ENCODE measurements at regions not wholly inside any gene's neighbourhood (a gene's known extent, or its start where the extent isn't known, plus 50 kb on each side); places are given as distances from the start of the nearest gene placed in this dataset.
"Not testable (repeated sequence)": the region's sequence is repeated elsewhere in the genome, so short reads cannot be mapped to it uniquely, and the experiment has no call there.

DNA sequence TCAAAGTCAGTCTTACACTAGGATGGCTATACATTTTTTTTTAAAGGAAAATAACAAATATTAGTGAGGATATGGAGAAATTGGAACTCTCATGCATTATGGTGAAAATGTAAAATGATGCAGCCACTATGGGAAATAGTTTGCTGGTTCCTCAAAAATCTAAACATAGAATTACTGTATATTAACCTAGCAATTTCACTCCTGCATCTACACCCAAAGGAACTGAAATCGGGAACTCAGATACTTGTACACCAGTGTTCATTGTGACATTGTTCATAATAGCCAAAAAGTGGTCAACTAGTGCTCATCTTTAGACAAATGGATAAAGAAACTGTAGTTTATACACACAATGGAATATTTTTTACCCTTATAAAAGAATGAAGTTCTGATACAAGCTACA, 110.7 kb downstream of the UTRN start:
- peaks cover 48% of the 10 kb centered on the region for H3K4me1 Mint-ChIP-seq (ENCODE audit: low read depth)
- H3K36me3 Mint-ChIP-seq (ENCODE audit: low read depth) = peaks cover 28% of the 10 kb centered on the region
- H3K4me3 Mint-ChIP-seq = no peak overlapping the region
- H3K27ac Mint-ChIP-seq = no peak overlapping the region
- peaks cover 21% of the 10 kb centered on the region for H3K9me3 Mint-ChIP-seq
- H3K27me3 Mint-ChIP-seq = no peaks in the 10 kb centered on the region

- Mint-ChIP-seq H3K27me3 (no peaks in the 10 kb centered on the region), H3K4me1 (ENCODE audit: low read depth) (peaks cover 51% of the 10 kb centered on the region), H3K9me3 (peaks cover 21% of the 10 kb centered on the region), H3K36me3 (ENCODE audit: low read depth) (peaks cover 32% of the 10 kb centered on the region), H3K4me3 (no peak overlapping the region), H3K27ac (no peak overlapping the region)
Observed at GRCh38 chr6:144397141-144397540, 112.0 kb downstream of the UTRN start.

DNA sequence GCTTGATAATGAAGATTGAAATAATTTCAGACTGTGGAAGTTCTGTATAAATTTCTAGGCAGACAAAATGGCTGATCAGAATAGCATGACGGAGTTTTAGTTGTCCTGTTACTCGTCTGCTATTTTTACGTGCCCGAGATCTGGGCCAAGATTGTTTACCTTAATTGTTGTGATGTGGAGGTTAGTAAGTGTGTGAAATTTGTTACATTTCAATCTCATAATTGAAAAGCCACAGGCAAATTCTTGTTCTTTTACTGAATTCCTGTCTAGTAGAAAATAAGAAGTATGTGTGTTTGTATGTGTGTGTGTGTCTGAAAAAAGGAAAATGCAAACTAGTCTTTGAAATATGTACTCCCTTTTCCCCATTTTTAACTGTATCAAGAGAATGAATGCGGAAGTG, 115.2 kb downstream of the UTRN start:
- Mint-ChIP-seq H3K27me3 (no peaks in the 10 kb centered on the region), H3K27ac (no peak overlapping the region), H3K36me3 (ENCODE audit: low read depth) (peaks cover 36% of the 10 kb centered on the region), H3K4me1 (ENCODE audit: low read depth) (peaks cover 32% of the 10 kb centered on the region), H3K4me3 (no peak overlapping the region), H3K9me3 (peaks cover 12% of the 10 kb centered on the region)

- Mint-ChIP-seq H3K4me3 (no peak overlapping the region), H3K27me3 (no peaks in the 10 kb centered on the region), H3K27ac (no peak overlapping the region), H3K9me3 (peaks cover 4% of the 10 kb centered on the region), H3K4me1 (ENCODE audit: low read depth) (peaks cover 25% of the 10 kb centered on the region), H3K36me3 (ENCODE audit: low read depth) (peaks cover 29% of the 10 kb centered on the region)
Observed at GRCh38 chr6:144401736-144402733, 116.9 kb downstream of the UTRN start.

GRCh38 chr6:144402750-144403149, 117.6 kb downstream of the UTRN start:
- Mint-ChIP-seq H3K4me1 (ENCODE audit: low read depth) (peaks cover 25% of the 10 kb centered on the region), H3K9me3 (peaks cover under 1% of the 10 kb centered on the region), H3K4me3 (no peak overlapping the region), H3K36me3 (ENCODE audit: low read depth) (peaks cover 25% of the 10 kb centered on the region), H3K27ac (no peak overlapping the region), H3K27me3 (no peaks in the 10 kb centered on the region)

DNA sequence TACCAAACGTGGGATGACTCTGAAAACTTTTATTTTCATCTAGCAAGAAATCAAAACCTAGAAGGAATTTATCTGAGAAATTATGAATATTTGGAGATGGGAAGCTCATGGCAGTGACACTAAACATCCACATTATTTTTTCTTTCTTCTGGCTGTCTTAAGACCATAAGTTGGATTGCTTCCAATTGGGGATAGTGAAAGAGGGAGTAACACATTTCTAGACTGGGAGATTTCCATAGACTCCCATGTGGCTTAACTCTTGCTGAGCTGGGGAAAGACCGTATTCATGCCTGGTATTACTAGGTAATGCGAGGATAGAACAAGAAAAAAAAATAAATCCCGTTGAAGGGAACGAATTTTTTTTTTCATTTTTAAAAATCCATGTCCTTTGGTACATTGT, 120.0 kb downstream of the UTRN start:
- H3K27ac Mint-ChIP-seq = no peak overlapping the region
- H3K4me3 Mint-ChIP-seq = no peak overlapping the region
- H3K36me3 Mint-ChIP-seq (ENCODE audit: low read depth) = peaks cover 15% of the 10 kb centered on the region
- peaks cover 34% of the 10 kb centered on the region for H3K4me1 Mint-ChIP-seq (ENCODE audit: low read depth)
- H3K27me3 Mint-ChIP-seq = no peaks in the 10 kb centered on the region
- no peaks in the 10 kb centered on the region for H3K9me3 Mint-ChIP-seq

GRCh38 chr6:144406796-144407195, 121.7 kb downstream of the UTRN start:
- H3K9me3 Mint-ChIP-seq = peaks cover 4% of the 10 kb centered on the region
- H3K27ac Mint-ChIP-seq = no peak overlapping the region
- H3K4me3 Mint-ChIP-seq = no peak overlapping the region
- H3K27me3 Mint-ChIP-seq = no peaks in the 10 kb centered on the region
- H3K4me1 Mint-ChIP-seq (ENCODE audit: low read depth) = peaks cover 40% of the 10 kb centered on the region
- H3K36me3 Mint-ChIP-seq (ENCODE audit: low read depth) = peaks cover 26% of the 10 kb centered on the region

DNA sequence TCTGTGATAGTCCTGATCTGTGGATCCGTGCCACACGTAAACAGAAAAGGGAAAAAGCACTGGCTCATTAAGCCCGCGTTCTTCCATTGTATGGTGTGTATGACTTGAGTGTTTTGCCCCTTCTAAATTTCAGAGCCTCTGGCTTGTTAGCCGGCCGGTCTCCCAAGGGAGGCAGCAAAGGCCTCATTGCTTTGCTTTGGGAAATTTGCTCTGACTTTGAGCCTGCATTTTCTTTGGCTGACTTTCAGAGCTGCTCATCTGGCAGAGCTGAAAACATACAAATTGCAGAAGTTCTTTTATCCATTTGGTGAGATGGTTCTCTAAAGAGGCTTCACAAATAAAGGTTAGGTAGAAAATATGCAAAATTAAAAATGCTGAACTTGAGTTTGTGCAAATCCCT, 123.0 kb downstream of the UTRN start:
- Mint-ChIP-seq H3K4me3 (no peak overlapping the region), H3K9me3 (peaks cover 4% of the 10 kb centered on the region), H3K4me1 (ENCODE audit: low read depth) (peaks cover 46% of the 10 kb centered on the region), H3K27me3 (no peaks in the 10 kb centered on the region), H3K36me3 (ENCODE audit: low read depth) (peaks cover 26% of the 10 kb centered on the region), H3K27ac (no peak overlapping the region)

DNA sequence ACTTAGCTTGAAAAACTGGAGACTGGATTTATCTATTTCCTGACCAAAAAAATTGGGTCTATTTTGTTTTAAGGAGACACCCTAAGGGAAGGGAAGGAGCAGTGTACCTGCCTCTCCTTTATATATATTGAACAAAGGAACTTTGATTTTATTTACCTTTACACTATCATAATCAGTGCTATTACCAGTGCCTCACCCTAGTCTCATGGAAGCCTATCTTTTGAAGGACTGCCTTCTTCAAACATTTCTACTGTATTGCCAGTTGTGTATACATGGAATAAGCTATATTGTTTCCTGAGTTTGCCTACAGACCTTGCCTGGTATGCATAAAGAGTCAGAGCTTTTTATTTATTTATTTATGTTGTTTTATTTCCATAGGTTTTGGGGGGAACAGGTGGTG, 124.9 kb downstream of the UTRN start:
- H3K9me3 Mint-ChIP-seq = peaks cover 4% of the 10 kb centered on the region
- peaks cover 39% of the 10 kb centered on the region for H3K4me1 Mint-ChIP-seq (ENCODE audit: low read depth)
- H3K4me3 Mint-ChIP-seq = no peak overlapping the region
- no peak overlapping the region for H3K27ac Mint-ChIP-seq
- peaks cover 16% of the 10 kb centered on the region for H3K36me3 Mint-ChIP-seq (ENCODE audit: low read depth)
- no peaks in the 10 kb centered on the region for H3K27me3 Mint-ChIP-seq

DNA sequence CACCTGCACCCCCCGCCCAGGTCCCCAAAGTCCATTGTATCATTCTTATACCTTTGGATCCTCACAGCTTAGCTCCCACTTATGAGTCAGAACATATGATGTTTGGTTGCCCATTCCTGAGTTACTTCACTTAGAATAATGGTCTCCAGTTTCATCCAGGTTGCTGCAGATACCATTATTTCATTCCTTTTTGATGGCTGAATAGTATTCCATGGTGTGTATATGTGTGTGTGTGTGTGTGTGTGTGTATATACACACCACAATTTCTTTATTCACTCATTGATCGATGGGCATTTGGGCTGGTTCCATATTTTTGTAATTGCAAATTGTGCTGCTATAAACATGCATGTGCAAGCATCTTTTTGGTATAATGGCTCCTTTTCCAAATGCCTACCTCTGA, 125.4 kb downstream of the UTRN start:
- not testable (repeated sequence) for H3K9me3 Mint-ChIP-seq, H3K27ac Mint-ChIP-seq, H3K27me3 Mint-ChIP-seq, H3K4me3 Mint-ChIP-seq
- peaks cover 16% of the 10 kb centered on the region for H3K36me3 Mint-ChIP-seq (ENCODE audit: low read depth)
- peaks cover 41% of the 10 kb centered on the region for H3K4me1 Mint-ChIP-seq (ENCODE audit: low read depth)

DNA sequence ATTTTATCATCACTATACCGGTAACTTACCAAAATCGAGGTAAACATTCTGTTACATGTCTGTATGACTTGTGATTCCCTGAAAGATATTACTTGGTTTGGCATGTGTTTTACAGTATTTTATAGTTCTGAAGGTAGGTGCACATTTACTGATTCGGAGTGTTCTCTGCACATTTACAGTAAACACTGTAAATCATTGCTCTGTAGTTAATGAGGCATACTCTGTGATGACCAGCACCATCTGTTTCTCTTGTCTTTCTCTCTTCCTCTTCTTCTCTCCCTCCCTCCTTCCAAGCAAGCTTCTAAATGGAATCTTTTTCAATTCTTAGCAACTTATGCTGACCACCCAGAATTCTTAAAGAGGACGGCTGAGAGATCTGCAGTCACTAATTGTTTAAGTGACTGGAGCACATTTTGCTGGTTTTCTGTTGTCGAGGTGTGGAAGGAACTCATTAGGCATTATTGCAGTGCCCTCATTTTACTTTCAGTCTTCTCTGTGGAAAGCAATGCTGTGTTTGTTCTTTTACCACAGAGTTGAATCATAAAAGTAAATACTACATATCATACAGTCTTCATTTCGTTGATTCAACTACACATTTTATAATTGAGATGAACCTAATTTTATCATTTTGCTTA, 126.5 kb downstream of the UTRN start:
- Mint-ChIP-seq H3K4me1 (ENCODE audit: low read depth) (peaks cover 50% of the 10 kb centered on the region), H3K4me3 (peak overlapping the region; percentile 71), H3K27me3 (no peaks in the 10 kb centered on the region), H3K27ac (peak overlapping the region; percentile 84), H3K36me3 (ENCODE audit: low read depth) (peaks cover 16% of the 10 kb centered on the region), H3K9me3 (peaks cover 4% of the 10 kb centered on the region)

GRCh38 chr6:144413418-144413817, 128.3 kb downstream of the UTRN start:
- peaks cover 55% of the 10 kb centered on the region for H3K4me1 Mint-ChIP-seq (ENCODE audit: low read depth)
- H3K27me3 Mint-ChIP-seq = no peaks in the 10 kb centered on the region
- no peak overlapping the region for H3K27ac Mint-ChIP-seq
- H3K4me3 Mint-ChIP-seq = no peak overlapping the region
- peaks cover 16% of the 10 kb centered on the region for H3K36me3 Mint-ChIP-seq (ENCODE audit: low read depth)
- H3K9me3 Mint-ChIP-seq = peaks cover 4% of the 10 kb centered on the region

DNA sequence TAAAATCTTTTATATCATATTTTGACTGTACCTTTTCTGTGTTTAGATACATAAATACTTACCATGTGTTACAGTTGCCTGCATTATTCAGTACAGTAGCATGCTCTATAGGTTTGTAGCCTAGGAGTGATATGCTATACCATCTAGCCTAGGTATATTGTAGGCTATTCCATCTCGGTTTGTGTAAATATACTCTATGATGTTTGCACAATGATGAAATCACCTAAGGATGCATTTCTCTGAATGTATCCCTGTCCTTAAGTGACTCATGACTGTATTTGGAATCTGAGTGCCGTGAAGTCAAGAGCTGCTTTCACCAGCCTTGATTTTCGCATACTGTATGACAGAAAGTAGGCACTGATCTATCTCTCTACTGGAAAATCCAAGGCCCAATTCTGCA, 129.9 kb downstream of the UTRN start:
- H3K4me1 Mint-ChIP-seq (ENCODE audit: low read depth) = peaks cover 56% of the 10 kb centered on the region
- H3K27ac Mint-ChIP-seq = no peak overlapping the region
- H3K4me3 Mint-ChIP-seq = no peak overlapping the region

DNA sequence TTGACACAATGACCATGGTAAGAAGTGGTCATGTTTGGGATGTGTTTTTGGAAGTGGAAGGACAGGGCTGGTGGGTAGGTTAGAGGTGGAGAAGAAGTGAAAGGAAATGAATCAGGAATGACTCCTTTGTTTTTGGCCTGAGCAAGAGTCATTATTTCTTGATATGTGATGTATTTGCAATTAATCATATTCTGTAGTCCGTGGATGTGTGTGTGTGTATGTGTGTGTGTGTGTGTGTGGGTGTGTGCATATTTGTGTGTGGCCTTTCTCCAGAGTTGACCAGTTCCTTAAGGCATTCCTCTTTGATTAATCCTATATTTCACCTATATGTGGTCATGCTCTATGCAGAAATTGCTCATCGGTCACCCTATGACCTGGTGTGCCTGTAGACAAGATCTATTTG, 130.7 kb downstream of the UTRN start:
- no peak overlapping the region for H3K4me3 Mint-ChIP-seq
- H3K27ac Mint-ChIP-seq = no peak overlapping the region
- no peaks in the 10 kb centered on the region for H3K27me3 Mint-ChIP-seq
- H3K4me1 Mint-ChIP-seq (ENCODE audit: low read depth) = peaks cover 52% of the 10 kb centered on the region
- peaks cover 4% of the 10 kb centered on the region for H3K9me3 Mint-ChIP-seq
- H3K36me3 Mint-ChIP-seq (ENCODE audit: low read depth) = peaks cover 20% of the 10 kb centered on the region

More for the DNA sequence above, 129.9 kb downstream of the UTRN start:
- H3K9me3 Mint-ChIP-seq = peaks cover 4% of the 10 kb centered on the region
- no peaks in the 10 kb centered on the region for H3K27me3 Mint-ChIP-seq
- peaks cover 16% of the 10 kb centered on the region for H3K36me3 Mint-ChIP-seq (ENCODE audit: low read depth)

DNA sequence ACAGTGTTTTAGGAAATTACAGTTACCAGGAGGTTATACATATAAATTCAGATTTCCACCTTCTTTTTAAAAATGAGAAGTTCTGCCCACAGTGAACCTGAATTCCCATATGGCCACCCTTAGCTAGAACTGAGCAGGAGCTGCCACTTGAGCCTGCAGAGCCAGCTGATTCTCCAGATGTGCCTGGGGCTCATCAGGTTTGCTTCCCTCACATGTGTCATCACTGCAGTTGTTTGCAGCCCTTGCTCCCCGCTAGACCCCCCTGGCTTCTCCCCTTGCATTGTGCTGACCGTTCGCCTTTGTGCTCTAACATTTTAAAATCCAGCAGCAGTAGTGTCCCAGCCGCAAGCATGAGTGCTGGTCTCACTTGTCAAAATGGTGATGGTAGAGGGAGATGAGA, 131.1 kb downstream of the UTRN start:
- Mint-ChIP-seq H3K27ac (no peak overlapping the region), H3K4me1 (ENCODE audit: low read depth) (peaks cover 48% of the 10 kb centered on the region), H3K9me3 (peaks cover under 1% of the 10 kb centered on the region), H3K27me3 (no peaks in the 10 kb centered on the region), H3K4me3 (no peak overlapping the region), H3K36me3 (ENCODE audit: low read depth) (peaks cover 17% of the 10 kb centered on the region)
